GM18868 (cell line): ENCODE measurements at regions not wholly inside any gene's neighbourhood (a gene's known extent, or its start where the extent isn't known, plus 50 kb on each side); places are given as distances from the start of the nearest gene placed in this dataset.
"Not testable (repeated sequence)": the region's sequence is repeated elsewhere in the genome, so short reads cannot be mapped to it uniquely, and the experiment has no call there.

Source experiments
- ATAC-seq: cut with Tn5 transposase; IDR thresholded peaks from one replicate; pipeline ENCODE4 v1.9.1; 2021; ENCODE audit warnings: mild to moderate bottlenecking, moderate library complexity; ENCODE audit not compliant: unreplicated experiment

- ATAC-seq, result no peak
These were observed 111.3 kb downstream of the KIF26A start for GRCh38 chr14:104249706-104250105.

- ATAC-seq, result no peak
These were observed 111.8 kb downstream of the KIF26A start for GRCh38 chr14:104250175-104250574.

GRCh38 chr14:104252256-104253215, 114.1 kb downstream of the KIF26A start:
- no peak for ATAC-seq

- no peak for ATAC-seq
These were observed 114.9 kb downstream of the KIF26A start for GRCh38 chr14:104253223-104253822.

- no peak for ATAC-seq
These were observed 115.5 kb downstream of the KIF26A start for GRCh38 chr14:104253901-104254353.

- no peak for ATAC-seq
These were observed 116.5 kb downstream of the KIF26A start for GRCh38 chr14:104254735-104255400.

- no peak for ATAC-seq
These were observed 117.6 kb downstream of the KIF26A start for GRCh38 chr14:104256025-104256424.

GRCh38 chr14:104262515-104263514, 124.4 kb downstream of the KIF26A start:
- no peak for ATAC-seq

- no peak for ATAC-seq
These were observed 125.4 kb downstream of the KIF26A start for GRCh38 chr14:104263675-104264358.

- ATAC-seq, result no peak
These were observed 126.3 kb downstream of the KIF26A start for GRCh38 chr14:104264495-104265265.

GRCh38 chr14:104265918-104266630, 127.7 kb downstream of the KIF26A start:
- no peak for ATAC-seq

GRCh38 chr14:104266631-104267575, 128.5 kb downstream of the KIF26A start:
- ATAC-seq, result no peak

- ATAC-seq, result no peak
These were observed 129.5 kb downstream of the KIF26A start for GRCh38 chr14:104267895-104268294.

- ATAC-seq, result no peak
These were observed 129.9 kb downstream of the KIF26A start for GRCh38 chr14:104268295-104268694.

- ATAC-seq, result no peak
These were observed 130.5 kb downstream of the KIF26A start for GRCh38 chr14:104268725-104269436.

GRCh38 chr14:104269511-104270241, 131.3 kb downstream of the KIF26A start:
- ATAC-seq, result not testable (repeated sequence)
